Activated T-cell treated with anti-CD3 and anti-CD28 coated beads, Interleukin-2, amount 50 U/mL, for 4 hours (primary cell): ENCODE measurements at regions not wholly inside any gene's neighbourhood (a gene's known extent, or its start where the extent isn't known, plus 50 kb on each side); places are given as distances from the start of the nearest gene placed in this dataset.
"Not testable (repeated sequence)": the region's sequence is repeated elsewhere in the genome, so short reads cannot be mapped to it uniquely, and the experiment has no call there.

Experiments
- ATAC-seq, 2 donors: fragments of 200-7000 bp; cut with Tn5 transposase; one replicate each; pipeline ENCODE4 v1.10.0; 2021
- DNase-seq: peaks from one replicate; pipeline ENCODE4 v3.0.0-alpha.2; 2020
- H3K27me3 Mint-ChIP-seq: one replicate; pipeline ENCODE4 v1.8.0; 2021; ENCODE audit warnings: low read depth, mixed read lengths
- H3K36me3 Mint-ChIP-seq: one replicate; pipeline ENCODE4 v1.8.0; 2022; ENCODE audit warnings: mixed read lengths; ENCODE audit not compliant: insufficient read depth
- H3K4me1 Mint-ChIP-seq: one replicate; pipeline ENCODE4 v1.8.0; 2021; ENCODE audit warnings: low read depth, mixed read lengths
- H3K4me3 Mint-ChIP-seq: one replicate; pipeline ENCODE4 v1.8.0; 2021; ENCODE audit warnings: mild to moderate bottlenecking, moderate library complexity, mixed read lengths
- H3K9me3 Mint-ChIP-seq: one replicate; pipeline ENCODE4 v1.8.0; 2021; ENCODE audit warnings: mixed read lengths

DNA sequence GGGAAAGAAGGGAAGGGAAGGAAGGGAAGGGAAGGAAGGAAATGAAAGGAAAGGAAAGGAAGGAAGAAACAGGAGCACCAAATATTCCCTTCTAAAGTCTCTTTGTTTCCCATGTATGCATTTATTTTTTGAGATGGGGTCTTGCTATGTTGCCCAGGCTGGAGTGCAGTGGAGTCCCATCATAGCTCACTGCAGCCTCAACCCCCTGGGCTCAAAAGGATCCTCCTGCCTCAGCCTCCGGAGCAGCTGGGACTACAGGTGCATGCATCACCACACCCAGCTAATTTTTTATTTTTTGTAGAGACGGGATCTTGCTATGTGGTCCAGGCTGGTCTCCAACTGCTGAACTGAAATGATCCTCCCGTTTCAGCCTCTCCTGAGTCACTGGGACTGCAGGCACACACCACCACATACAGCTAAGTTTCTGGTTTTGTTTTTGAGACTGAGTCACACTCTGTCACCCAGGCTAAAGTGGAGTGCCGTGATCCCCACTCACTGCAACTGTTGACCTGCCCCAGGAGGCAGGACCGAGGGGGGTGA lies 102.8 kb downstream of the CRLF2 start:
- no peaks in the 10 kb centered on the region for H3K36me3 Mint-ChIP-seq
- peaks cover 5% of the 10 kb centered on the region for H3K4me1 Mint-ChIP-seq
- ATAC-seq (no peak), DNase-seq (no peak)
- peaks cover 23% of the 10 kb centered on the region for H3K27me3 Mint-ChIP-seq
- H3K4me3 Mint-ChIP-seq, result no peak overlapping the region
- no peaks in the 10 kb centered on the region for H3K9me3 Mint-ChIP-seq

DNA sequence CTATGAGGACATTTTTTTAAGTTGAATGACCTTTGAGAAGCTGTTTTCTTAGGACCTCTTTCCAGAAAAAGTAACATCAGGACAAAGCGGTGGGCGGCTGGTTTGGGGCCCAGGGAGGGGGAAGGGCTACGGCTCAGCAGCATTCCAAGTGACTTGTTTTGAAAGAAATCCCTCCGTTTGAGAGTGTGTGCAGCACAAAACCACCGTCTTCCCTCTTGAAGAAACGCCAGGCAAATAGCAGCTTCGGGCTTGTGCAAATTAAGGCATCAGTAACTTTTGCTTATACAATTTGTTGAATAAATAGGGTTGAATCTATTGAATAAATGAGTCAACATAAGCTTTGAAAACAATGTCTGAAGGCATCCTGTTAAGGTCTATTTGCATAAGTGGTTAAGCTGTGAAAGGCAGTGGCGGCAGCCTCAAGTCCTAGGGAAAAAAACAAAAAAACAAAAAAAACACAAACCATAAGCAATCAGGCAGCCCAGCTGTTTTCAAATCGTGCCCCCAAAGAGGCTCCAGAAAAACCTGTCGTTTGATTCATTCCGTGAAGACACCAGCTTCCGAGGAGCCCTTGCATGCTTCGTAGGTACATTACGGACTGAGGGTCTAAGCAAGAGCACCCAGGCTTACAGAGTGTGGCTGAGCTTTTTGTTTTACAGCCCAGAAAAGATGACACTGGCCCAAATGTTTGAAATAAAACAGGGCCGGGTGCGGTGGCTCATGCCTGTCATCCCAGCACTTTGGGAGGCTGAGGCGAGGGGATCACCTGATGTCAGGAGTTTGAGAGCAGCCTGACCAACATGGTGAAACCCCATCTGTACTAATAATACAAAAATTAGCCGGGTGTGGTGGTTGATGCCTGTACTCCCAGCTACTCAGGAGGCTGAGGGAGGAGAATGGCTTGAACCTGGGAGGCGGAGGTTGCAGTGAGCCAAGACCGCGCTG lies 103.7 kb downstream of the CRLF2 start:
- no peaks in the 10 kb centered on the region for H3K36me3 Mint-ChIP-seq
- H3K4me3 Mint-ChIP-seq, result no peak overlapping the region
- H3K4me1 Mint-ChIP-seq, result peaks cover 5% of the 10 kb centered on the region
- H3K9me3 Mint-ChIP-seq, result no peaks in the 10 kb centered on the region
- DNase-seq (no peak), ATAC-seq (no peak)
- H3K27me3 Mint-ChIP-seq, result peaks cover 23% of the 10 kb centered on the region

DNA sequence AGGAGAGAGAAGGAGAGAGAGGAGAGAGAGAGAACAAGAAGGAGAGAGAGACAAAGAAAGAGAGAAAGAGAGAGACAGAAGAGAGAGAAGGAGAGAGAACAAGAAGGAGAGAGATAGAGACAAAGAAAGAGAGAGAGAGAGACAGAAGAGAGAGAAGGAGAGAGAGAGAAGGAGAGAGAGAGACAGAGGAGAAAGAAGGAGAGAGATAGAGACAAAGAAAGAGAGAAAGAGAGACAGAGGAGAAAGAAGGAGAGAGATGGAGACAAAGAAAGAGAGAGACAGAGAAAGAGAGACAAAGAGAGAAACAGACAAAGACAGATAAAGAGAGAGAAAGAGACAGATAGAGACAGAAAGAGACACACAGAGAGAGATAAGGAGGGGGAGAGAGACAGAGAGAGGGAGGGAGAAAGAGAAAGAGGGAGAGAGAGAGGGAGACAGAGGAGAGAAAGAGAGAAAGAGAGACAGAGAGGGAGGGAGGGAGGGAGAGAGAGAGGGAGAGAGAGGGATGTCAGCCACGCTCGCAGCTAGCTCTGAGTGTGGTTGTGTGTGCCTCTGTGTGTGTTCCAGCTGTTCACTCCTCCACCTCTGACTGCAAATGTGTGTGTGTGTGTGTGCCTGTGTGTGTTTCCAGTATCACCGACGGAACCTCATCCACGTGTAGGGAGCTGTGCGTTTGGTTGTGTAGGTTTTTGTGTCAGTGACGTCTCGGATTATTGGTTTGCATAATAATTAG lies 105.8 kb downstream of the CRLF2 start:
- DNase-seq, result no peak
- ATAC-seq, result no peak
- Mint-ChIP-seq H3K4me3 (no peak overlapping the region), H3K36me3 (no peaks in the 10 kb centered on the region), H3K4me1 (peaks cover 2% of the 10 kb centered on the region), H3K9me3 (no peaks in the 10 kb centered on the region), H3K27me3 (peaks cover 20% of the 10 kb centered on the region)

DNA sequence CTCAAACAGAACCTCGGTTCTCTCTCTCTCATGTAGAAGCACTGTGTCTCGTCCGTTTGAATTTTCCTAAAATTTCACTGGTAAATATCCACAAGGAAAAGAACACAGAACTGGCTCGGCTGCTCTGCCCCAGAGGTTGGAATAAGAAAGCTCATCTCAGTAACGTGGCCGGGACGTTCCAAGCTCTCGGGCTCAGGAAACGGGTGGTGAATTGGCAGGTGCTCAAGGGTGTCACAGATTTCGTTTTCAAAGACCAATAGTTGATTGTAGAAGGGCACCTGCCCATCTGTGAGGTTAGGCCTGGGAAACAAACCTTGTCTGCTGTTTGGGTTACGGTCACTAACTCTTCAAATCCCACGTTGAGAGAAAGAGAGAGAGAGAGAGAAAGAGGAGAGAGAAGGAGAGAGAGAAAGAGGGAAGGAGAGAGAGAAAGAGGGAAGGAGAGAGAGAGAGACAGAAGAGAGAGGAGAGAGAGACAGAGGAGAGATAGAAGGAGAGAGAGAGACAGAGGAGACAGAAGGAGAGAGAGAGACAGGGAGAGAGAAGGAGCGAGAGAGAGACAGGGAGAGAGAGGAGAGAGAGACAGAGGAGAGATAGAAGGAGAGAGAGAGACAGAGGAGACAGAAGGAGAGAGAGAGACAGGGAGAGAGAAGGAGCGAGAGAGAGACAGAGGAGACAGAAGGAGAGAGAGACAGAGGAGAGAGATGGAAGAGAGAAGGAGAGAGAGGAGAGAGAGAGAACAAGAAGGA lies 106.6 kb downstream of the CRLF2 start:
- H3K4me3 Mint-ChIP-seq, result no peak overlapping the region
- peaks cover 17% of the 10 kb centered on the region for H3K27me3 Mint-ChIP-seq
- ATAC-seq (no peak), DNase-seq (no peak)
- no peaks in the 10 kb centered on the region for H3K9me3 Mint-ChIP-seq
- no peaks in the 10 kb centered on the region for H3K4me1 Mint-ChIP-seq
- no peaks in the 10 kb centered on the region for H3K36me3 Mint-ChIP-seq

DNA sequence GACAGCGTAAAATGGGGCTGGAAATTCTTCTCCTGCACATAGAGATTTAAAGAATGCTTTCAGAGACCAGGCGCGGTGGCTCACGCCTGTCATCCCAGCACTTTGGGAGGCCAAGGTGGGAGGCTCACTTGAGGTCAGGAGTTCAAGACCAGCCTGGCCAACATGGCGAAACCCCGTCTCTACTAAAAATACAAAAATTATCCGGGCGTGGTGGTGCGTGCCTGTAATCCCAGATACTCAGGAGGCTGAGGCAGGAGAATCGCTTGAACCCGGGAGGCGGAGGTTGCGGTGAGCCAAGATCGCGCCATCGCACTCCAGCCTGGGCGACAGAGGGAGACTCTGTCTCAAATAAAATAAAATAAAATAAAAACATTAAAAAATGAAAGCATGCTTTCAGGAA lies 107.4 kb downstream of the CRLF2 start:
- not testable (repeated sequence) for H3K9me3 Mint-ChIP-seq, H3K36me3 Mint-ChIP-seq, DNase-seq, ATAC-seq, H3K4me1 Mint-ChIP-seq, H3K4me3 Mint-ChIP-seq
- H3K27me3 Mint-ChIP-seq, result peaks cover 17% of the 10 kb centered on the region

DNA sequence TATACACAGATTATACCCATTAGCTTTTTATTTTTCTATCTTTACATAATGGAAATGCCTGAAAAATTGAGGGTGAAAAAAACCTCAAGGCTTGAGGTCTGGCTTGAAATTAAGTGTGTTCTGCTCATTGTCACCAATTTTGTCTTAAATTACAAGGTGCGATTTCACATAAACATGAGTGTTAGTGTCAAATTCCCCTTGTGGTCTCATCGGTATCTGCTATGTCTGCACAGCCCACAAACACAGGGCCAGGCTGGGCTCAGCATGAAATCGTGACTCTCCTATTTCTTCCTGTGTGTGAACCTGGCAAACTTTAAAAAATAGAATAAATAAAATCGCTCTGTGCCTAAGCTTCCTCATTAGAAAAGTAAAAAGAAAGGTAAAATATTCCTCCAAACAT lies 109.1 kb downstream of the CRLF2 start:
- ATAC-seq, result no peak
- H3K36me3 Mint-ChIP-seq, result no peaks in the 10 kb centered on the region
- H3K9me3 Mint-ChIP-seq, result no peaks in the 10 kb centered on the region
- H3K4me3 Mint-ChIP-seq, result no peak overlapping the region
- H3K27me3 Mint-ChIP-seq, result peaks cover 16% of the 10 kb centered on the region
- no peak for DNase-seq
- H3K4me1 Mint-ChIP-seq, result no peaks in the 10 kb centered on the region

DNA sequence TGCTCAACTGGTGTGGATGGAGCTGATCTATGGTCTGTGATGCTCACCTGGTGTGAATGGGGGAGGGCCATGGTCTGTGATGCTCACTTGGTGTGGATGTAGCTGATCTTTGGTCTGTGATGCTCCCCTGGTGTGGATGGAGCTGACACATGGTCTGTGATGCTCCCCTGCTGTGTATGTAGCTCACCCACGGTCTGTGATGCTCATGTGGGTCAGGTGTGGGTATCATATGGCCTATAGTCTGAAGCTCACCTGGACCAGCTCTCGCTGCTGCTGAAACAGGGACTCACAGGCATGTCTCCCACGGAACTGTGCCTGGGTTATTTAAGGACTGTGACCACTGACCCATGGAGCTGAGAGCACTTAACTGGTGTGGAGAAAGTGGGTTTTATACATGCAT lies 109.7 kb downstream of the CRLF2 start:
- DNase-seq, result no peak
- no peak overlapping the region for H3K4me3 Mint-ChIP-seq
- H3K36me3 Mint-ChIP-seq, result no peaks in the 10 kb centered on the region
- peaks cover 15% of the 10 kb centered on the region for H3K27me3 Mint-ChIP-seq
- no peak for ATAC-seq
- H3K4me1 Mint-ChIP-seq, result no peaks in the 10 kb centered on the region
- H3K9me3 Mint-ChIP-seq, result no peaks in the 10 kb centered on the region

DNA sequence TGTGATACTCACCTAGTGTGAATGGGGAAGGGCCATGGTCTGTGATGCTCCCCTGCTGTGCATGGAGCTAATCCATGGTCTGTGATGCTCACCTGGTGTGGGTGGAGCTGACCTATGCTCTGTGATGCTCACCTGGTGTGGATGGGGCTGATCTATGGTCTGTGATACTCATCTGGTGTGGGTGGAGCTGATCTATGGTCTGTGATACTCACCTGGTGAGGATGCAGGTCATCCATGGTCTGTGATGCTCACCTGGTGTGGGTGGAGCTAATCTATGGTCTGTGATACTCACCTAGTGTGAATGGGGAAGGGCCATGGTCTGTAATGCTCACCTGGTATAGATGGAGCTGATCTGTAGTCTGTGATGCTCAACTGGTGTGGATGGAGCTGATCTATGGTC lies 110.2 kb downstream of the CRLF2 start:
- H3K4me1 Mint-ChIP-seq, H3K36me3 Mint-ChIP-seq, H3K9me3 Mint-ChIP-seq, H3K4me3 Mint-ChIP-seq, DNase-seq, ATAC-seq: not testable (repeated sequence)
- peaks cover 15% of the 10 kb centered on the region for H3K27me3 Mint-ChIP-seq

DNA sequence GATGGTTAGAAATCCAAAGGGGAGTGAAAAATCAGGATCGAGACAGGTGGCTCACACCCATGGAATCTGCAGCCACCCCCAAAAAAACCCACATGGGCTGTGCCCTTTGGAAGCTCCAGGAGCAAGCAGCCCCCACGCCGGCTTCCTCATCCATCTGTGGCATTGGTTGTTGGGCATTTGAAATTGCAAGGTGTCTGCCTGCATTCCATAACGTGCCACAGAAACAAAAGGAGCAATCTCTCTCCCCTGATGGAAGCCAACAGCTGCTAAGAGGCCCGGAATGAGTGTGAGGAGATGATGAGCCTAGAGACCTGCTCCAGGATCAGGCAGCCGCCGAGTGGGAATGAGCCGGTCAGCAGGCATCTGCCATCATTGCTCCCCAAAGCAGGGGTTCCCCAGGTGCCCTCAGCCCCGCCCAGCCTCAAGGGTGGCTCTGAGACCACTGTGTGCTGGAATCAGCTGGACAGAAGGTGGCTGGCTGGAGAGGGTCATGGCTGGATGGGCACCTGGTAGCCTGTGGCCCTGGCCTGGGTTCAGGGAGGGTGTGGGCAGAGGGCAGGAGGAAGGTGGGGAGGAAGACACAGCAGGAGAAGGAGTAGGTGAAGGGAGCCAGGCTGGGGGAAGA lies 113.2 kb downstream of the CRLF2 start:
- Mint-ChIP-seq H3K4me3 (no peak overlapping the region), H3K36me3 (no peaks in the 10 kb centered on the region), H3K4me1 (no peaks in the 10 kb centered on the region), H3K27me3 (peaks cover 7% of the 10 kb centered on the region), H3K9me3 (peaks cover 6% of the 10 kb centered on the region)
- no peak for ATAC-seq
- no peak for DNase-seq

DNA sequence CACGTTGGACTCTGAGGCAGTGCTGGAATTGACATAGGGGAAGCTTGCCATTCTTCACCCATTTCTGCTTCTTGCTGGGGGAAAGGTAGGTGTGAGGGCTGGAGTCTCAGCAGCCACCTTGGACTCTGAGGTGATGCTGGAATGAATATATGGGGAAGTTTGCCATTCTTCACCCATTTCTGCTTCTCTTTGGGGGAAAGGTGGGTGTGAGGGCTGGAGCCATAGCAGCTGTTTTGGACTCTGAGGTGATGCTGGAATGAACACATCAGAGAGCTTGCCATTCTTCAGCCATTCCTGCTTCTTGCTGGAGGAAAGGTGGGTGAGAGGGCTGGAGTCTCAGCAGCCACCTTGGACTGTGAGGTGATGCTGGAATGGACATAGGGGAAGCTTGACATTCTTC lies 115.1 kb downstream of the CRLF2 start:
- no peak for ATAC-seq

DNA sequence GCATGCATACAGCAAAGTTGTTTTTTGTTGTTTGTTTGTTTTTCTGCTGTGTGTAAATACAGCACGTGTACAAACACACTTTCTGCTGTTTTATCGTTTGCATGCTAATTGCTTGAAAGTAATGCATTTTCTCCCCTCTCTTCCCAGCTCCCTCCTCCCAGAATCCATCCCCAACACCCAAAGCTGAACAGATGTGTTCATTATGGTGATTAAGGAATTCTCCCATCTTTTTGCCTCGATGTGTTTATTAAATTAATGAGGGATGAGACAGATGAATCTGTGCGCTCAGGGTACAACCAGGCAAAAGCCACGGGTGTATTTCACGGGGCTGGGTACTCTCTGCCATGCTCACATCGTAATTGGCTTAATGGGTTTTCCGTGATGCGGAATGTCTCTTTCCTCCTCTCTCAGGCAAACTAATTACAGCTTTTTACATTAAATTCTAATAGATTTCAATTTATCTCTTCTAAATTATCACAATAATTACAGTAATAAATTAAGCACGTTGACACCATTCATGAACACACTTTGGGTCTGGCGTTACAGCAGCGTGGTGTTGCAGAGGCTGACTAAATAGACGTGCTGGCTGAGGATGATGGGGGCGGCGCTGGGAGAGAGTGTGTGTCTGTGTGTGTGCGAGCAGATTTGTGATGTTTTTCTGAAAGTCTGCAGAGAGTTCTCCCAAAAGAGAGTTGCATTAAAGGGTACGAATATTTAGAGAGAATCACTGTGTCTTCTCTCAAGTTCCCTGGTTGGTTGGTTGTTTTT lies 117.7 kb downstream of the CRLF2 start:
- Mint-ChIP-seq H3K36me3 (no peaks in the 10 kb centered on the region), H3K4me3 (no peak overlapping the region), H3K4me1 (peaks cover 11% of the 10 kb centered on the region), H3K27me3 (peaks cover 4% of the 10 kb centered on the region), H3K9me3 (peaks cover 6% of the 10 kb centered on the region)
- DNase-seq, result no peak
- ATAC-seq, result no peak

More for the DNA sequence above, 115.1 kb downstream of the CRLF2 start:
- no peak overlapping the region for H3K4me3 Mint-ChIP-seq
- no peaks in the 10 kb centered on the region for H3K36me3 Mint-ChIP-seq
- DNase-seq, result no peak
- peaks cover 11% of the 10 kb centered on the region for H3K4me1 Mint-ChIP-seq
- peaks cover 6% of the 10 kb centered on the region for H3K9me3 Mint-ChIP-seq
- peaks cover 4% of the 10 kb centered on the region for H3K27me3 Mint-ChIP-seq

DNA sequence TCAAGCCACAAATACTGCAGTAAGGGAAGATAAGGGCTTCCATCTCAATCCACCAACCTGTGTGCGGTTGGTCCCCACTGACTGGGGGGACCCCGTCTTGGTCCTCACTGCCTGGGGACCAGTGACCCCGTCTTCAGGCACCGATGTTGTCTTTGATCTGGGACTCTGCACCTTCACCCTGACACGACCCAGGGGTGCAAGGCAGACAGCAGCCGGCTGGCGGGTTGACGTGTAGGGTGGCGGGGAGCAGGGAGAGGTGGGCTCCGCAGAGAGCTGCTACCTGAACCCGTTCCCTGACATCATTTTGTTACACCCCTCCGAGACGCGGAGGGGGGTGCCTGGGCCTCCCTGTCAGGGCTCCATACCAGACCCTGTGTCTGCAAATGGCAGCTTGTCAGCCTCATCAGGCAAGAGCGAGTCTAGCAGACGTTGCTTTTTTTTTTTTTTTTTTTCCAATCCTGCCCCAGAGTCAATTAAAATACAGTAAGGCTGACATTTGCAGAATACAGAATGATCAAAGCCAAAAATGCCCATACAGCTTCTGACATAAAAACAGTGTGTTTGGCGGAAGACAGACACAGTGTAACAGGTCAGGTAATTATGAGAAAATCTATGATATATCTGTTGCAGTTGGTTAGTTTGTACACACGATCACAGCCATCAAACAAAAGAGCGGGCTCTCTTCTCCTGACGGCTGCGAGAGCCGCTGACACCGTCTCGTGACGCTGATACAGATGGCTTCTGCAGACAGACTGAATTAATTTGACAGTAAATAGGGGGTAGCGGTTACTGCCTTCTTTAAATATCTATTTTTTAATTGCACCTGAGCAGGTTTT lies 118.6 kb downstream of the CRLF2 start:
- Mint-ChIP-seq H3K4me1 (peaks cover 11% of the 10 kb centered on the region), H3K36me3 (no peaks in the 10 kb centered on the region), H3K4me3 (peak overlapping the region; percentile 68), H3K27me3 (peaks cover 2% of the 10 kb centered on the region), H3K9me3 (peaks cover 6% of the 10 kb centered on the region)
- DNase-seq (no peak), ATAC-seq (no peak)

DNA sequence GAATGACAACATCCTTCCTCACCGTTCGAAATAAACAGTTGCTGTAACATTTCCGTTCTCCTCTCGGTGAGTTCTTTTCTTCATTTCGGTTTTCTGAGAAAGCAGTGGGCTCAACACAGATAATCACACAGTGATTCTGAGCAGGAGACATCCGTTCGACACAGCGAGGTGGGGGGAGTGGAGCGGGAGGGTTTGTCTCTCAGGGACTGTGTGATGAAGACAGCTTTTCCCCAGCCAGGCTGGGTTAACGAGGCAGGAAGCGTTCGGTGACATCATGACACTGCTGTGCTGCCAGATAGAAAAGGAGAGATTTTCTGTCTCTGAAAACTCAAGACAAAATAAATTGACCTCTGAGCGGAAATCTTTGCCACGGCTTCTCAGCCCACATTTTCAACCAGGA lies 119.3 kb downstream of the CRLF2 start:
- Mint-ChIP-seq H3K27me3 (no peaks in the 10 kb centered on the region), H3K4me1 (peaks cover 11% of the 10 kb centered on the region), H3K36me3 (no peaks in the 10 kb centered on the region), H3K4me3 (peak overlapping the region; percentile 68), H3K9me3 (peaks cover 6% of the 10 kb centered on the region)
- DNase-seq (peak; percentile 32), ATAC-seq (peak; percentile 57 to 67)
